GM21447 (cell line): ENCODE measurements at regions not wholly inside any gene's neighbourhood (a gene's known extent, or its start where the extent isn't known, plus 50 kb on each side); places are given as distances from the start of the nearest gene placed in this dataset.

Source experiments
- ATAC-seq: cut with Tn5 transposase; IDR thresholded peaks from one replicate; pipeline ENCODE4 v1.9.1; 2021; ENCODE audit not compliant: unreplicated experiment

DNA sequence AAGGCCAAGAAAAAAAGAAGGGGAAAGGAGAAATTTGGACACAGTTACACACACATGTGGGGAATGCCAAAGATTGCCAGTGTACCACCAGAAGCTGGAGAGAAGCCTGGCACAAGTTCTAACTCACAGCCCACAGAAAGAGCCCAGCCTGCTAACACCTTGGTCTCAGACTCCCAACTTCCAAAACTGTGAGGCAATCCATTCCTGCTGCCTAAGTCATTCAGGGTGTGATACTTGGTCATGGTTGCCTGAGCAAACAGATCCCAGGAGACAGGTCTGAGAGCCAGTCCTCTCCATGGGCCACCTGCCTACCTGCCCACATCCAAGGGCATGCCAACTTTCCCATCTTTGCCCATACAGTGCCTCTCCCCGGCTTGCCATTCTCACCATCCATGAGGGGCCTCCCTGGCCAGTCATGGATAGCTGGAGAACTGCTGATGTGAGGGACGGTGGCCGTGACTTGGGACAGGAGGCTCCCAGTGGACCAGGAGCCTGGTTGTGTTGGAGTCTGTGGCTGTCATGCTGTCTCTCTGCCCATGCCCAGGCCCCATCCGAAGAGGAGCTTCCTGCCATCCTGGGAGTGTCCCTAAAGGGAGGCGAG is 198.0 kb upstream of the RTL1 start:
- ATAC-seq, result no peak

DNA sequence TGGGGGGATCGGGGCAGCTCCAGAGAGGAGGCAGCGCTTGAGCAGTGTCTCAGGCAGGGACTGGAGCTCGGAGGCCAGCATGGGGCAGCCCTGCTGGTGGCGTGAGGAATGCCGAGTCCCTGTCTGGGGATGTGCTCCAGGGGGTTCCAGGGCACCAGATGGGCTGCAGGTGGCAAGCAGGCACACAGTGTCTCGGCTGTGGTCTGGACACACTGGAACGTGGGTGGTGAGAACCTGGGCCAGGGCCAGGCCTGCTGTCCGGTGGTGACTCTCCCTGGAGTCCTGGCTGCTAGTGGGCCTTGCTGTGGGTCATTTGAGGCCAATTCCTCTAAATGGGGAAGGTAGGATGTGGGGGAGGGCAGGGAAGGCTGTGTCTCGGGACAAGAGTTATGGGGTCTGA is 199.4 kb upstream of the RTL1 start:
- no peak for ATAC-seq

DNA sequence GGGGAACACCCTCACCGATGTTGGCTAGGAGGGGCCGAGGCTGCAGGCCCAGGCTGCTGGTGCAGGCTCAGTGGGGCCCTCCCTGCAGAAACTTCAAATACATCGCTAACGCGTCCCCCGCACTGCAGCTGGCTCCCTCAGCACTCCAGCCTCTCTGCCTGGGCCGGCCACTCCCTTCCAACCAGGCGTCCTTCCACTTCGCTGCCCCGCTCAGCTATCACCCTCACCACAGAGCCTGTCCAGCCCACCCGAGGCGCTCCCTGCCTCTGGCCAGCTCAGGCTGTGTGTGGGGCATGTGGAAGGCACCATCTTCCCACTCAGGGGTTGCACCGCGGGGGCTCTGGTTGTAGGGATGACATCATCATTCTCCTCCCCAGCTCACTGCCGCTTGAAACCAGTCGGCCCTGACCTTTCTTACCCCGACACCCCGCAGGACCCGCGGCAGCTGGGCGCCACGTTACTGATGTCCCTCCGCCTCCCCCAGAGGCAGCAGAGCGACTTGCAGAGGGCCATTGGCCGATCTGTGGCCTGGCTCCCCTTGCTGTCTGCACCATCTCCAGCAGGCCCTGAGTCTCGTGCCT is 199.9 kb upstream of the RTL1 start:
- ATAC-seq, result no peak

DNA sequence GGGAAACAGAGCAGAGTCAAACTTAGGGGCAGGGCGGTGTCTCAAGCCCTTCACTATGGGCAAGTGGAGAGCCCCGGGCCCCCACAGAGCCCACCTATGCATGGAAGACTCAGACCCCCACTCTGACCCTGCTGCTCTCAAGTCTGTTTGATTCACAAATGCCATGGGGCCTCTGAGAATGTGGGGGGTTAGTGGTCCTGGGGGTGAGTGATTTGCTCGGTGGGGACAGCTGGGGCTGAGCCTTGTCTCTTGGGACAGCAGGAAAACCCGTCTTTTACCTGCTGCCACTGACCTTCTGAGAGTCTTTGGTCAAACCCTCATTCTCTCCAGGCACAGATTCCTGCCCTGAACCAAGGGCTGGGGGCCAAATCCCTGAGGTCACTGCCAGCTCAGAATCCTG is 201.0 kb upstream of the RTL1 start:
- no peak for ATAC-seq

DNA sequence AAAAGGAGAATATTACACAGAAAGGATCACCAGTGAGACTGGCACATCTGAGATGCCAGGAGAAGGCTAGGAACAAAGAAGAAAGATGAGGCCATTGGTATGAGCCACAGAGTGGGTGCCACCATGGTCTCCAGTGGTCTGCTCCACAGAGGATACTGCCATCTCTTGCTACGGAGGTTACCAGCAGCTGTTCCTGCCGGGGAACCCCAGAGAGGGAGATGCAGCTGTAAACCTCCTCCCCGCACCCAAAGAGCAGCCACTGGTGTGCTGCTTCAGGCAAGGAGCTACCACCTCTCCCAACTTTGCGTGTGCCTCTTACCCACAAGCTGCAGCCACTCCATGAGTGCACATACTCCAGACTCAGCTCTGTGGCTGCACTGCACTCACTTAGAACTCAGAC is 201.5 kb upstream of the RTL1 start:
- ATAC-seq, result no peak

DNA sequence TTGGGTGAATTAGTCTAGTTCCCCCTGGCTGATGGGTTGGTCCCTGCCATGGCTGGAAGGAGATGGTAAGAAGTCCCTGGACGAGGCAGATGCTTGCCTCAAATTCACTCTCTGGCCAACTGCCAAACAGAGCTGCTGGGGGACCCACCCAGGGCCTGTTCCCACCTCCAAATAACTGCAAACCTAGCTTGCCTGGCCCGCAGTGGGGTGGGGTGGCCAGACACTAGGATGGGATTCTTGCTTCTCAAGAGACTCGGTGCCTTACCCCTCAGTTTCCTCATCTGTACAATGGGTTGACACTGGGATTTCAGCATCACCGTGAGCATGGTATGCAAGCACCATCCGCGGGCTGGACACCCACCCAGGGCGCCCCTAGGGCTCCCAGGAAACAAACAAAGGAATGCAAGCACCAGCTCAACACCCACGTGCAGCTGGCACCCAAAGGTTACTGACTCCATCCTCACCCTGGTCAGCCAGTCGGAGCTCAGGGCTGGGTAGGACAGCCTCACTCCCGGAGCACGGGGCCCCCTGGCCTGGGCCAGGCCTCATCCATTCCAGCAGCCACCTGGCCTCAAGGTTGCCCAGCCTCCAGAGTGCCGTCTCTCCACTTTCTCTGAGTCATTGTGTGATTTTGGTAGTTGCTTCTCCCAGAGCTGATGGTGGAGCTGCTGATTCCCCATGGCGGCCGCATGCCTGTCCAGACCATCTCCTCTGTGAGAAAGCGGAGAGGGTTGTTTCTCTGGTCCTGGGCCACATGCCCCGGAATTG is 205.2 kb upstream of the RTL1 start:
- ATAC-seq, result no peak

DNA sequence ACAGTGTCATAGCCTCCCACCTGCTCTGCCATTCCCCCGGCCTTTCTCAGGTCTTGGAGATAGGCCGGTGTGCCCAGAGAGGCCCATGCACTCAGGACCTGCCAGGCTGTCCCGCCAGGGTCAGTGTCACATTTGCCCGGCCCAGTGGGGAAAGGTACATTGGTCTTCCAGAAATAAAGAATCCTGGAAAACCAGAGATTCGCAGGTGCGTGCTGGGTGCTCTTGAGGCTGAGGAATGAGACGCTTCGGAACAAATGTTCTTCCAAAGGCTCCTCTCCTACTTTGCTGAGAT is 205.8 kb upstream of the RTL1 start:
- ATAC-seq, result no peak

DNA sequence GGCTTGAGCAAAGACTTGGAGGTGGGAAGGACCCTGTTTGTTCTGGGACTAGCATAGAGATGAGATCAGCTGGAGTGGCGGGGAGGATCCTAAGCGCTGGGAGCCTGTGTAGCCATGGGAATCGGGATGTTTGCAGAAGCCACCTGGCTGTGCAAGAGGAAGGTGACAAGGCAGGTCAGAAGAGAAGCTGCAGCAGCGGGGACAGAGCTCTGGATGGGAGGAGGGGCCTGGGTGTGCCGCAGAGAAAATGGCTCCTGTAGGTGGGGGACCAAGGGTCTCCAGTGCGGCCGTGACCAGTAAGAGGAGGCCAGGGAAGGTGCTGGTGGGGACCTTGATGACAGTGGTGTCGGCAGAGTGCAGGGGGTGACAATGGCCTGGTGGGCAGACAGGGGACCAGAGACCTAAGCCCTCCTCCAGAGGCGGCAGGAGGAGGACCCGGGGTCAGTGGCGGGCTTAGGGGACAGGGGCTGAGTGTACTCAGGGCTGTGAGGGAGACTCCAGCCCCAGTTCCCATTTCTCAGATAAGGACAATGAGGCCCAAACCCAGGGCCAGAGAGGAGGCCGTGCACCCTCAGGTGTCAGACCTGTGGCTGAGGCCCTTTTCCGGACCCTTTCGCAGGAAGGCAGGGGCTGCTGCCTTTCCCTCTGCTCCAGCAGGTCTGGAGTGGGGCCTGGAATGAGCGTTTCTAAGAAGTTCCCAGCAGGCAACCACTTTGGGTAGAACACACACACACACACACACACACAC is 206.6 kb upstream of the RTL1 start:
- no peak for ATAC-seq

DNA sequence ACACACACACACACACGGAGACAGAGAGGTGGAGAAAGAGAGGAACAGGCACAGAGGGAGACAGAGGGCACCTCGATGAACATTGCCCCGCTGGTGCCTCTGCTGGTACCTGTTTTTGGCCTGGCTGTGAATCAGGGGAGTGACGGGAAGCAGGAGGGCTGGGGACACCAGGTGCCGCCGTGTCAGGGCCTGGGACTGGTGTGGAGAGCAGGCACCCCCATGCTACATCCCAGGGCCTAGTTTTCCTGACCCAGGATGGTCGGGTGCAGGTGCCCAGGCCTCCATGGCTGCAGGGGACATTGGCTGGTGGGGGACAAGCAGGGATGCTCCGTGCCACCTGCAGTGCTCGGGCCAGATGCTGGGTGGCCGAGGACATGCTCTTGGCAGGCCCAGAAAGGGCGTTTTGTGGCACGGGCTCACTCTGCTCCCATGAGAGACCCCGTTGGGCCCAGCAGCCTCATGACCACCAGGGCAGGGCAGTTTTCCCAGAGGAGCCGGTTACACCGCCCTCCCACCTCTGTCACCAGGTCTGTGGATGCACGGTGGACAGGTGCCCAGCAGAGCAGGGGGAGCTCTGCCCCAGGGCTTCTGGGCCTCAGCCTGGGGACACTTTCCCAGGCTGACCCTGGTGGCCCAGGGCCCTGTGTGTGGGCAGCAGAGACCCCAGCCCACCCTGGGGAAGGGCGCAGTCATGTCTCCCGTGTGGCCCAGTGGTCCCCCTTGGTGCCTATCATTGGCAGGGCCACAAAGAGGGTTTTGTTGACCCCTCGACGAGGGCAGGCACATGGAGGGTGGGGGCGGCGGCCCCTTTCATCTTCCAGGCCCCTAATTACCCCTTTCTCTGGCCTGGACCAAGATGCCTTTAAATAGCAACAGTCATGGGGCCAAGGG is 207.5 kb upstream of the RTL1 start:
- no peak for ATAC-seq

DNA sequence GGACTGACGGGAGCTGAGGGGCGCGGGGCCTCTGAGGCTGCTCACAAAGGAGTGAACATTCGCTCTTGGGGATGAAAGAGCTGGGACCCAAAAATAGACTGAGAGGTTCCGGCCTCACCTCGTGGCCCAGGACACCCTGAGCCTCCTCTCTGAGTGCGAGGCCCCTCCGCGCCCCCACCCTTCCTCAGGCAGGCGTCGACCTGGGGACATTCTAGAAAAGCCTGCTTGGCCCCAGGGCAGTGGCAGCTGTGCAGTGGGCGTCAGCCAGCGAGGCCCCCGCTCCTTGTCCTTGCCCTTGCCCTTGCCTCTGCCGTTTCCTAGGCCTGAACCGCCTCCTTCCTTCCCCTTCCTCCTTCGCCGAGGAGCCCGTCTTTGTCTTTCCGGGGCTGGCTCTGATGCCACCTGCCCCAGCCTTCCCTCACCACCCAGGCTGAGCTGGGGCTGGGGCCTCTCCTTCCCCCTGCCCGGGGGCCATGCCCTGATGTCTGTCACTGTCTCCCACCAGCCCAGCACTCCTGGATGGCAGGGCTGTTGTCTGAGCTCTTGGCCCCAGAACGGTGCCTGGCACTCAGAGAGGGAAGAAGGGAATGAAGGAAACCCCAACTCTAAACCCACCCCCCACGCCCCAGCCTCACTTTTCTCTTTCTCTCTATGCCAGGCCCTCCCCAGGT is 208.2 kb upstream of the RTL1 start:
- ATAC-seq, result no peak

DNA sequence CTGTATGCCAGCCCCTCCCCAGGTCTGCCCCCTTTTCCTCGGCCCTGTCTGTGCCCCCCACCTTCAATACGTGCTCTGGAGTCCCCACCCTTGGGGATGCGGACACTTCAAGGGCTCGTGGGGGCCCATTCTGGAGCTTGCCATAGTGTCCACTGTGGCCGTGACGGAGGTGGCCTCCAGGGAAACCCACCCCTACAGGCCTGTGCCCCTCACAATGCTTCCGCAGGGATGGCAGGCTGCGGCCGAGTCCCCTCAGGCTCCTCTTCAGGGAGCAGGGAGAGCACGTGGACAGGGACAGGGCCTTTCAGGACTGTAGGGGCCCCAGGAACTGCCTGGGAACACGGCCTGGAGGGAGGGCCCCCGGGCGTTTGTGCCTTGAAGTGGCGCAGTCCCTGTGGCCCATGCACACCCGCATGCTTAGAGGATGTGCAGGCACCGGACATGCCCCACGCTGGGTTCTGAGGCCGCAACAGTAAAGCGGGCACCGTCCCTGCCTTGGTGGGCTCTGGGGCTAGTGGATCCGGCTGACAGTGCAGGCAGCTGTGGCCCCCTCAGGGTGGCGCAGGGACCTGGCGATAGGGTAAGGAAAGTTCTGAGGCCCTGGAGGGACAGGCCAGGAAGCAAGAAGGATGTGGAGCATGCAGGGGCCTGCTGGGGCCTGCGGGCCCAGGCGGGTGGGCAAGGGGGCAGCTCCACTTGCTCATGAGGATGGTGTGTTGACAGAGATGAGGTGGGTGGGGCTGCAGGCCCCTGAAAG is 209.0 kb upstream of the RTL1 start:
- ATAC-seq, result no peak

DNA sequence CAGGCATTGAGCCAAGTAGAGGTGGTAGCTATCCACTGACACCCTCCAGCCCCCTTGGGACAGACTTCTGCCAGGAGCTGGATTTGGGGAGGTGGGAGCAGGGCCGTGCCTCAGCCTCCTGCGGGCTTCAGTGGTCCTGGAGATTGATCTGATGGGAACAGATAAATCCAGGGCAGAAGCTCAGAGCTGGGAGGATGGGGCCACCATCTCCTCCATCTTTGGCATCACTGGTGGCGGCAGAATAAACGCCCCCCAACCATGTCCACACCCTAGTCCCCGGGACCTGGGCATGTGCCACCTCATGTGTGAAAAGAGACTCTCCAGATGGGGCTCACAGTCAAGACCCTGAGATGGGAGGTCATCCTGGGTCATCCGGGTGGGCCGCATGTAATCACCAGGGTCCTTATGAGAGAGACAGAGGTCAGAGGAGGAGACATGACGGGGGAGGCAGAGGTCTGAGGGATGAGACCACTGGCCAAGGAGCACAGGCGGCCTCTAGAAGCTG is 209.6 kb upstream of the RTL1 start:
- ATAC-seq, result no peak

DNA sequence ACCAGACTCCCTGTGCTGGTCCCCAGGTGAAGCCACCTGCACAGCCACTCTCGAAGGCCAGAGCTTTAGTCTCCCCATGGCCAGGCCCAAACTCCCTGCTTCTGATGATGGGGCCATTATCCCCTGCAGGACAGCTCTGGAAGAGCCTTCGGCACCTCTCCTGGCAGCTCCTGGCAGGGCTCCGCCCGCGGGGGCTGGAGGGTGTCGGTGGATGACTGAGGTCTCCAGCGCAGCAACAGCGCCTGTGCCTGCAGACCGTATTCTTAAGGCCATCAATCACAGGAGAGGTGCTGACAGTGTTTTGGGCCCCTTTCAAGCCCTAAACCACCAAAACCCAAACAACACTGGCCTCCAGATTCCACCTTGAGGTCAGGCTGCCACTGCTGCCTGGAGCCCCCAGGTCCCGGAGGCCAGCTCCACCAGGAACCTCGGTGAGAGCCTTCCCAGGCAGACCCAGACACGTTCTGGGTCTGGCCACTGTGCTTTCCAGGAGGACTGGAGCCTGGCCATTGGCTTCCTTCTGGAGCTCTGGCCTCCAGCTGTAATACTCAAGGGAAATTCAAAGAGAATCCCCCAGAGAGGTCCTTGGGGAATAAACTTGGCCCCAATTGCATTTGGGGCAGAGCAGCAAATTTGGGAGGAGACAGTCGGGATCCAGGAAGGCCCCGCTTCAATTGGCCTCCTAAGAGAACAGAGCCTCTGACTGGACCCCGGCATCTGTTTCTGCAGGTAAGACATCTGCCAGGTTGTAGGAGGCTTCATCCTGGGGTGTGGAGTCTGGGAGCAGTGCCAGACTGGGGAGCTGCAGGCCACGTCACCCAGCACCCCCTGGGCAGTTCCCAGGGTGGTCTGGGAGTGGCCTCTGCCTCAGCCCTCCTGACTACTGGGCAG is 210.6 kb upstream of the RTL1 start:
- no peak for ATAC-seq

DNA sequence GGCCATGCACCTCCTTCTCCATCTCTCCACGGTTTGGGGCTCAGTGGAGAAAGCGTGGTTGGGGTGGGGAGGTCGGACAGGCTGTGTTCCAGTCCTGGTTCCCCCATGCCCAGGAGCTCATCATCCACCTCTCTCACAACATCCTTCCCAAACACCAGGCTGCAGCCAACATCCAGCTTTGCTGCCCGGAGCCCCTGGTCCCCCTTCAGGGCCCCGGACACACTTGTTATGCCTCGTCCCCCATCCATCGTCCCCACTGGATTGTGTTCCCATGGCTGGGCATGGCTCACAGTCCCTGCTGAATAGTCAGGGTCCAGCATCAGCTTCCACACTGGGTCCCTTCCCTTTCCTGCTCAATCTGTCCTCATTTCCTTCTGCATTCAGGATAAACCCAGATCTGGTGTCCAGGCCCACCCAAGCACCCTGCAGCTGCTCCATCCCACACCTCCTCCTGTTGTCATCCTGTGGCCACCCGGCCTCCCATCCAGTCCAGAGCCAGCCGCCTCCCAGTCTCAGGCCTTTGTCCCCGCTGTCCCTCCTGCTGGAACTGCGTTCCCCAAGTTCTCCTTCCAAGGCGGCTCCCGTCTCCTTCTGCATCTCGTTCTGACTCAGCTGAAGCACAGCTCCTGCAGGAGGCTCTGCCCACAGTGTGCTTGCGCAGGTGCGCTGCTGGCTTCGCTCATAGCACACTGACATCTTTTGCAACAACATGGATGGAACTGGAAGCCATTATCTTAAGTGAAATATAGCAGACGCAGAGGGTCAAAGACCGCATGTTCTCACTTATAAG is 211.4 kb upstream of the RTL1 start:
- ATAC-seq, result no peak

DNA sequence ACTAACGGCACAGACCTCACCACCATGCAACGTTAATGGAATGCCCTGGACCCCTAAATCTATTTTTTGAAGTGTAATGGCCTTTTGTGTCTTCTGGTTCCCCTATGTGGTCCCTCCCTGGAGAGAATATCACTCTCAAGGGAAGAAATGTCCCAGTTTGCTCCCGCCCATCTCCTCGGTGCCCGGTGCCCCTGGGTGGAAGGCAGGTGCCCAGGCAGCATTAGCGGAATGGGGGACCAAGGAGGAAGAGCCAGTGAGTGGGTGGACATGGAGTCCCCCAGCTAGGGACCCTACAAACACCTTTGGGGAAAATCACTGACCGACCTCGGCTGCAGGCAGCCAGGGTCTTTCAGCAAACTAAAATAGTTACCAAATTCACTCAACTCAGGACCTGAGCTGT is 212.1 kb upstream of the RTL1 start:
- no peak for ATAC-seq

DNA sequence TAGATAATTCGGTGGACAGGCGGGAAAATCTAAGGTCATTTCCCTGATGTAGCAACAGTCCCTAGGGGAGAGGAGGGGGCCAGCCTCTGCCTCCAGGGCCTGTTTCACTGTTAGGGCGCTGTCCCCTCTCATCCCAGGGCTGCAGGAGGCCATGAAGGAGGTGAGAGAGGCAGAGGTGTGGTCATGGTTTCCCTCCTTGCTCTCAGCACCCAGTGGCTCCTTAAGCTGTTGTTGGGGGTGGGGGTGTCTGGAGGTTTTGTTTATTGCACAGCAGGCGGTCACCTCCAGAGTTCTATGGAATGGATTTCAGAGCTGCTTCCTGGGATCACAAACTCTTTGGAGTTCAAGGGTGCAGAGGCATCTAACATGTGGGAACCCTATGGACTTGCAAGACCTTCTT is 212.5 kb upstream of the RTL1 start:
- no peak for ATAC-seq

DNA sequence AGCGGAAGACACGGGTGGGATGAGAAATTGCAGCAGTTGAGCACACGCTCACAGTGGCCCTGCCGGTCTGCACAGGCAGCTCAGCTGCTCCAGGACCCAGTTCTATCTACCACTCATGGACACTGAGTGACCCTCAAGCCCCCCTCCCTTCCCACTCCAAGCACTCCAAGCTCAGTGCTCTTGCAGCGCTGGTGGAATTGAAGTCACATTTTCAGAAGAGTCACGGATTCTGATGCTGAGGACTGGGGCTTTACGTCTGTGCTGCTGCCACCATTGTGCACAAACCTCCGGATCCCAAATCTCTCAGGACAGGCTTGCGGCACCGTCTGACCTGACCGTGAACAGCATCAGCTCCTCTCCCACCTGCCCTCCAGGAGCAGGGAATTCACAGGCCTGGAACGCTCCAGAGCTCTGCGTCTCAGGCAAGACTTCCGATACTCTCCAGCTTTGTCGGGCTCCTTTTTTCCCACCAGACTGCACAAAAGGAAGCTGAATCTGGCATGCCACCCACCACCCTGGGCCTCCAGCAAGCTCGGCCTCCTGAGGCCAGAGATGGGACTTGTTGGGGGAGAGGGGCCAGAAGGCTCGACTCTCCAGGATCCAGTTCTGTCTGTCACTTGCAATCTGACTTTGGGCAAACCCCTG is 213.1 kb upstream of the RTL1 start:
- no peak for ATAC-seq
